ENCODE measurements at regions not wholly inside any gene's neighbourhood (a gene's known extent, or its start where the extent isn't known, plus 50 kb on each side); places are given as distances from the start of the nearest gene placed in this dataset.
A peak's percentile ranks its signal among the peaks of the same experiment; 100 is the strongest.

- CTCF ChIA-PET, result no interaction called here
- no peaks in the 10 kb centered on the region for H3K4me1 Mint-ChIP-seq
- Histone ChIP-seq H3K27ac (ENCODE audit: low read length) (no peak overlapping the region), H3K4me3 (ENCODE audit: control insufficient read depth in 1 of 2, extremely low read depth in 1 of 2, low read length in 1 of 2) (no peak overlapping the region), H3K27me3 (replicated peaks in 1 of 2; ENCODE audit: control insufficient read depth in 2 of 2, extremely low read depth in 1 of 2, insufficient read depth in 2 of 2, low read length in 1 of 2) (no peaks in the 10 kb centered on the region), H3K36me3 (ENCODE audit: control insufficient read depth in 2 of 2, extremely low read depth in 1 of 2, insufficient read depth in 1 of 2, low read length in 1 of 2) (no peaks in the 10 kb centered on the region), H3K4me1 (ENCODE audit: control insufficient read depth in 1 of 2, extremely low read depth in 1 of 2, insufficient read depth in 2 of 2, low read length in 2 of 2) (peaks cover 0 to 2% of the 10 kb centered on the region in 2 experiments), H3K9me3 (no peaks in the 10 kb centered on the region)
- ATAC-seq (replicated peaks in 1 of 4) (no peak), DNase-seq (no peak)
- H3K27me3 Mint-ChIP-seq, result peaks cover 0 to 4% of the 10 kb centered on the region in 2 donors
- H3K36me3 Mint-ChIP-seq, result no peaks in the 10 kb centered on the region
- POLR2A ChIA-PET, result no interaction called here
- peaks cover 12 to 37% (median 12%) of the 10 kb centered on the region in 3 donors for H3K9me3 Mint-ChIP-seq
- no peak overlapping the region for H3K27ac Mint-ChIP-seq
- no peak overlapping the region for H3K4me3 Mint-ChIP-seq
Observed at GRCh38 chr9:27785714-27786100, 212.4 kb upstream of the C9orf72 start.

DNA sequence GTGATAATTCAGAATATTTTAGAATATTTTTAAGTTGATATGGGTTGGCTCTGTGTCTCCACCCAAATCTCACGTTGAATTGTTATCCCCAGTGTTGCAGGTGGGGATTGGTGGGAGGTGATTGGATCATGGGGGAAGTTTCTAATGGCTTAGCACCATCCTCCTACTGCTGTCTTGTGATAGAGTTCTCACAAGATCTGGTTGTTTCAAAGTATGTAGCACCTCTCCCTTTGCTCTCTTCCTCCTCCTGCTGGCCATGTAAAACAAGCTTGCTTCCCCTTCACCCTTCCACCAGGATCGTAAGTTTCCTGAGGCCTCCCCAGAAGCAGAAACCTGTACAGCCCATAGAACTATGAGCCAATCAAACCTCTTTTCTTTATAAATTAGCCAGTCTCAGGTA, 214.6 kb upstream of the C9orf72 start:
- peaks cover 10 to 18% (median 11%) of the 10 kb centered on the region in 3 donors for H3K9me3 Mint-ChIP-seq
- no peaks in the 10 kb centered on the region for H3K36me3 ChIP-seq (ENCODE audit: control insufficient read depth in 2 of 2, extremely low read depth in 1 of 2, insufficient read depth in 1 of 2, low read length in 1 of 2)
- no peaks in the 10 kb centered on the region for H3K36me3 Mint-ChIP-seq
- peaks cover 0 to 2% of the 10 kb centered on the region in 2 donors for H3K27me3 Mint-ChIP-seq
- ATAC-seq (replicated peaks in 1 of 4), result no peak
- H3K4me1 Mint-ChIP-seq, result no peaks in the 10 kb centered on the region
- no peak overlapping the region for H3K4me3 ChIP-seq (ENCODE audit: control insufficient read depth in 1 of 2, extremely low read depth in 1 of 2, low read length in 1 of 2)
- H3K4me1 ChIP-seq (ENCODE audit: control insufficient read depth in 1 of 2, extremely low read depth in 1 of 2, insufficient read depth in 2 of 2, low read length in 2 of 2), result peaks cover 0 to 2% of the 10 kb centered on the region in 2 experiments
- no peaks in the 10 kb centered on the region for H3K9me3 ChIP-seq
- ChIA-PET CTCF (no interaction called here), POLR2A (no interaction called here)
- H3K27ac Mint-ChIP-seq, result no peak overlapping the region
- no peak overlapping the region for H3K4me3 Mint-ChIP-seq
- WGBS (ENCODE audit: insufficient coverage), result no CpG with 5 or more reads among the region's 2 CpGs
- DNase-seq, result peak in 2 of 35 experiments; percentile 1
- H3K27me3 ChIP-seq (replicated peaks in 1 of 2; ENCODE audit: control insufficient read depth in 2 of 2, extremely low read depth in 1 of 2, insufficient read depth in 2 of 2, low read length in 1 of 2), result no peaks in the 10 kb centered on the region
- no peak overlapping the region for H3K27ac ChIP-seq (ENCODE audit: low read length)

DNA sequence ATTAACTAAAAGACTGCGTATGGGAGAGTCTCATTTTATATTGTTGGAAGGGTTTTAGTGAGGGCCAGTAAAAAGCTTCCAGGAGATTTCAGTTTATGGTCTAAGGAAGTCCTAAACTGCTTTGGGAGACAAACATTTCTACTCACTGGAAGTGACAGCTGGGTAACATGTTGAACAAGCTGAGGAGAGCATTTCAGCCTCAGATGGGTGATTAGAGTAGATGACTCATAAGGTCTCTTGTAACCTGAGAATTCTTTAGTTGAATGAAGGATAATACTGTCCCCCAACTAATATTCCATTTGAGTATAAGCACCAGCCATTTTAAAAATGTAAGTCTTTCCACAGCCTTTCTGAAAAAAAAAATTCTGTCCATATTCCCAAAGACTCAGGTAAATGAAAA, 218.0 kb upstream of the C9orf72 start:
- Mint-ChIP-seq H3K4me1 (no peaks in the 10 kb centered on the region), H3K9me3 (peaks cover 6 to 14% (median 7%) of the 10 kb centered on the region in 3 donors), H3K27ac (no peak overlapping the region), H3K4me3 (no peak overlapping the region), H3K36me3 (no peaks in the 10 kb centered on the region), H3K27me3 (no peaks in the 10 kb centered on the region)
- Histone ChIP-seq H3K9me3 (no peaks in the 10 kb centered on the region), H3K27me3 (replicated peaks in 1 of 2; ENCODE audit: control insufficient read depth in 2 of 2, extremely low read depth in 1 of 2, insufficient read depth in 2 of 2, low read length in 1 of 2) (no peaks in the 10 kb centered on the region), H3K4me3 (ENCODE audit: control insufficient read depth in 1 of 2, extremely low read depth in 1 of 2, low read length in 1 of 2) (no peak overlapping the region), H3K4me1 (ENCODE audit: control insufficient read depth in 1 of 2, extremely low read depth in 1 of 2, insufficient read depth in 2 of 2, low read length in 2 of 2) (no peaks in the 10 kb centered on the region), H3K36me3 (ENCODE audit: control insufficient read depth in 2 of 2, extremely low read depth in 1 of 2, insufficient read depth in 1 of 2, low read length in 1 of 2) (no peaks in the 10 kb centered on the region), H3K27ac (ENCODE audit: low read length) (no peak overlapping the region)
- ChIA-PET CTCF (no interaction called here), POLR2A (no interaction called here)
- WGBS (ENCODE audit: insufficient coverage), result 80% methylated on average over 1 of the region's 1 CpG
- ATAC-seq (replicated peaks in 1 of 4) (no peak), DNase-seq (no peak)

GRCh38 chr9:27792971-27793689, 219.8 kb upstream of the C9orf72 start:
- CTCF ChIA-PET, result no interaction called here
- ATAC-seq (replicated peaks in 1 of 4) (no peak), DNase-seq (no peak)
- WGBS (ENCODE audit: insufficient coverage), result no CpG with 5 or more reads among the region's 2 CpGs
- Histone ChIP-seq H3K27ac (ENCODE audit: low read length) (no peak overlapping the region), H3K36me3 (ENCODE audit: control insufficient read depth in 2 of 2, extremely low read depth in 1 of 2, insufficient read depth in 1 of 2, low read length in 1 of 2) (no peaks in the 10 kb centered on the region), H3K4me3 (ENCODE audit: control insufficient read depth in 1 of 2, extremely low read depth in 1 of 2, low read length in 1 of 2) (no peak overlapping the region), H3K27me3 (replicated peaks in 1 of 2; ENCODE audit: control insufficient read depth in 2 of 2, extremely low read depth in 1 of 2, insufficient read depth in 2 of 2, low read length in 1 of 2) (no peaks in the 10 kb centered on the region), H3K4me1 (ENCODE audit: control insufficient read depth in 1 of 2, extremely low read depth in 1 of 2, insufficient read depth in 2 of 2, low read length in 2 of 2) (no peaks in the 10 kb centered on the region), H3K9me3 (no peaks in the 10 kb centered on the region)
- Mint-ChIP-seq H3K9me3 (peaks cover 6 to 12% (median 7%) of the 10 kb centered on the region in 3 donors), H3K36me3 (no peaks in the 10 kb centered on the region), H3K27me3 (no peaks in the 10 kb centered on the region), H3K27ac (no peak overlapping the region), H3K4me3 (no peak overlapping the region), H3K4me1 (no peaks in the 10 kb centered on the region)
- POLR2A ChIA-PET, result no interaction called here

DNA sequence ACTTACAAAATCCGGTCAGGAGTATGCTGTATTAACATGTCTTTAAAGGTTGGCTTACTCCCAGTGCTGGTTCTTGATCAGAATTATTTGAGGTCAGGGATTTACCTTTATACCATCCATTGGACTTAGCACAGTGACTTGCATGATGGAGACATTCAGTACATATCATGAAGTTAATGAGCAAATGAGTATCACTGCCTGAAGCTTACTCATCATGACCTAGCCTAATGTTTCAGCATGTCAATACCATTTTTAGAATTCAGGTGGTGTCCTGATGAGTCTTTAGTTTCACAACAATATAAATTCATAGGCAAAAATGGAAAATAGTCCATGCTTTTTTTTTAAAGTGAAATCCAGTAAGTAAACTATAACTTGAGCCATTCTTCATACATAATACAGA, 226.0 kb upstream of the C9orf72 start:
- H3K4me3 Mint-ChIP-seq, result no peak overlapping the region
- no CpG with 5 or more reads among the region's 1 CpG for WGBS (ENCODE audit: insufficient coverage)
- Histone ChIP-seq H3K27me3 (replicated peaks in 1 of 2; ENCODE audit: control insufficient read depth in 2 of 2, extremely low read depth in 1 of 2, insufficient read depth in 2 of 2, low read length in 1 of 2) (no peaks in the 10 kb centered on the region), H3K27ac (ENCODE audit: low read length) (no peak overlapping the region), H3K4me3 (ENCODE audit: control insufficient read depth in 1 of 2, extremely low read depth in 1 of 2, low read length in 1 of 2) (no peak overlapping the region), H3K9me3 (no peaks in the 10 kb centered on the region), H3K4me1 (ENCODE audit: control insufficient read depth in 1 of 2, extremely low read depth in 1 of 2, insufficient read depth in 2 of 2, low read length in 2 of 2) (no peaks in the 10 kb centered on the region), H3K36me3 (ENCODE audit: control insufficient read depth in 2 of 2, extremely low read depth in 1 of 2, insufficient read depth in 1 of 2, low read length in 1 of 2) (no peaks in the 10 kb centered on the region)
- POLR2A ChIA-PET, result no interaction called here
- CTCF ChIA-PET, result no interaction called here
- no peaks in the 10 kb centered on the region for H3K27me3 Mint-ChIP-seq
- H3K27ac Mint-ChIP-seq, result no peak overlapping the region
- H3K36me3 Mint-ChIP-seq, result no peaks in the 10 kb centered on the region
- H3K9me3 Mint-ChIP-seq, result peaks cover 0 to 4% (median 2%) of the 10 kb centered on the region in 3 donors
- no peaks in the 10 kb centered on the region for H3K4me1 Mint-ChIP-seq
- ATAC-seq (replicated peaks in 1 of 4) (no peak), DNase-seq (no peak)

- no peaks in the 10 kb centered on the region for H3K36me3 ChIP-seq (ENCODE audit: control insufficient read depth in 2 of 2, extremely low read depth in 1 of 2, insufficient read depth in 1 of 2, low read length in 1 of 2)
- H3K4me1 ChIP-seq (ENCODE audit: control insufficient read depth in 1 of 2, extremely low read depth in 1 of 2, insufficient read depth in 2 of 2, low read length in 2 of 2), result no peaks in the 10 kb centered on the region
- H3K4me3 ChIP-seq (ENCODE audit: control insufficient read depth in 1 of 2, extremely low read depth in 1 of 2, low read length in 1 of 2), result no peak overlapping the region
- H3K9me3 ChIP-seq, result no peaks in the 10 kb centered on the region
- no CpG with 5 or more reads among the region's 1 CpG for WGBS (ENCODE audit: insufficient coverage)
- no peaks in the 10 kb centered on the region for H3K36me3 Mint-ChIP-seq
- no peak overlapping the region for H3K27ac ChIP-seq (ENCODE audit: low read length)
- no peaks in the 10 kb centered on the region for H3K4me1 Mint-ChIP-seq
- DNase-seq (no peak), ATAC-seq (replicated peaks in 1 of 4) (no peak)
- H3K27ac Mint-ChIP-seq, result no peak overlapping the region
- ChIA-PET POLR2A (no interaction called here), CTCF (interaction anchor here in 1 of 2 donors (0.7 kb wide), 1 partner anchor 10 kb away, joined by 3 read pairs; no protein-coding TSS in a partner anchor)
- no peaks in the 10 kb centered on the region for H3K27me3 ChIP-seq (replicated peaks in 1 of 2; ENCODE audit: control insufficient read depth in 2 of 2, extremely low read depth in 1 of 2, insufficient read depth in 2 of 2, low read length in 1 of 2)
- no peaks in the 10 kb centered on the region for H3K27me3 Mint-ChIP-seq
- H3K4me3 Mint-ChIP-seq, result no peak overlapping the region
- H3K9me3 Mint-ChIP-seq, result peaks cover 0 to 4% (median 0%) of the 10 kb centered on the region in 3 donors
Observed at GRCh38 chr9:27800159-27800558, 226.9 kb upstream of the C9orf72 start.

Data from T-cell (primary cell).